Spleen (tissue), 7 donors: ENCODE measurements at regions not wholly inside any gene's neighbourhood (a gene's known extent, or its start where the extent isn't known, plus 50 kb on each side); places are given as distances from the start of the nearest gene placed in this dataset.

Experiments
- CTCF ChIP-seq, 11 experiments: fragments of 200-600 bp in 7 of 11; fragments of 450-650 bp in 4 of 11; sonication (generic) in 4 of 11; IDR thresholded peaks in 8 of 11; conservative IDR thresholded peaks in 3 of 11; 1 replicate in 7 of 11; 2 replicates in 4 of 11; pipeline versions ENCODE4 v1.4.0 to v1.8.0; 2016 to 2021; ENCODE audit warnings: antibody characterized with exemption in 11 of 11, inconsistent platforms in 4 of 11, mild to moderate bottlenecking in 1 of 11
- POLR2A ChIP-seq, 3 donors: fragments of 450-650 bp; IDR thresholded peaks; one replicate each; pipeline ENCODE4 v1.5.1; 2017; ENCODE audit warnings: antibody characterized with exemption in 3 of 3, mild to moderate bottlenecking in 1 of 3
- POLR2AphosphoS5 ChIP-seq, 3 donors: sonication (generic); formaldehyde crosslinking; IDR thresholded peaks; one replicate each; pipeline ENCODE4 v1.5.1; 2017; ENCODE audit warnings: antibody characterized with exemption in 3 of 3
- donor health status: DM: no; HTN: no; CAD: no; lungs with moderate emphysema.
- donor health status: DM: no; HTN: no; CAD: no.
- donor health status: DM: no; HTN: no; CAD: no.

- TF ChIP-seq CTCF (IDR thresholded peaks at IDR 0.05 in 8 of 11, conservative IDR thresholded peaks at IDR 0.05 in 3 of 11), result no peak
- no peak for TF ChIP-seq POLR2AphosphoS5 (IDR thresholded peaks at IDR 0.05)
- no peak for TF ChIP-seq POLR2A (IDR thresholded peaks at IDR 0.05)
Observed at GRCh38 chr3:76203578-76203977, 418.2 kb upstream of the ZNF717 start.
